ENCODE measurements at regions not wholly inside any gene's neighbourhood (a gene's known extent, or its start where the extent isn't known, plus 50 kb on each side); places are given as distances from the start of the nearest gene placed in this dataset.

- H4K20me1 ChIP-seq (ENCODE audit: insufficient read depth), result no peaks in the 10 kb centered on the region
- no peak overlapping the region for H3K4me3 ChIP-seq
- CTCF ChIA-PET, result no interaction called here
- no peak overlapping the region for H3K4me2 ChIP-seq
- H3K79me2 ChIP-seq (ENCODE audit: low read depth), result no peaks in the 10 kb centered on the region
- H3K4me1 ChIP-seq (replicated peaks; ENCODE audit: insufficient read depth), result no peaks in the 10 kb centered on the region
- intact Hi-C loops (cut with micrococcal nuclease; ENCODE audit: unreplicated experiment), result no loop called here
- no peaks in the 10 kb centered on the region for H3K9me2 ChIP-seq (ENCODE audit: insufficient read depth)
- POLR2A ChIA-PET (ENCODE audit: unreplicated experiment), result no interaction called here
- DNase-seq, result no peak
- TF ChIP-seq EZH2 (IDR thresholded peaks at IDR 0.05; ENCODE audit: low read depth) (no peak), CTCF (conservative IDR thresholded peaks at IDR 0.05) (no peak)
- H2AFZ ChIP-seq, result no peak overlapping the region
- no peaks in the 10 kb centered on the region for H3F3A ChIP-seq (ENCODE audit: insufficient read depth, low read depth)
- no peaks in the 10 kb centered on the region for H3K36me3 ChIP-seq (ENCODE audit: low read depth)
- H3K9me3 ChIP-seq (ENCODE audit: insufficient read depth, low read depth), result no peaks in the 10 kb centered on the region
- no peak overlapping the region for H3K27ac ChIP-seq
- H3K27me3 ChIP-seq (ENCODE audit: insufficient read depth, low read depth), result no peaks in the 10 kb centered on the region
- BruUV-seq (replicated peaks), result no TSS peak
Measured at GRCh38 chr5:155504606-155505005, 491.1 kb downstream of the KIF4B start.

GRCh38 chr5:155507363-155507762 is 493.8 kb downstream of the KIF4B start:
- no peaks in the 10 kb centered on the region for H4K20me1 ChIP-seq (ENCODE audit: insufficient read depth)
- no peaks in the 10 kb centered on the region for H3K9me2 ChIP-seq (ENCODE audit: insufficient read depth)

GRCh38 chr5:155508673-155509072 is 495.1 kb downstream of the KIF4B start:
- Histone ChIP-seq H3K27ac (no peak overlapping the region), H3K4me3 (no peak overlapping the region), H4K20me1 (ENCODE audit: insufficient read depth) (no peaks in the 10 kb centered on the region), H3K9me2 (ENCODE audit: insufficient read depth) (no peaks in the 10 kb centered on the region), H3K79me2 (ENCODE audit: low read depth) (no peaks in the 10 kb centered on the region), H3K36me3 (ENCODE audit: low read depth) (no peaks in the 10 kb centered on the region), H2AFZ (no peak overlapping the region), H3K4me1 (replicated peaks; ENCODE audit: insufficient read depth) (no peaks in the 10 kb centered on the region), H3K4me2 (no peak overlapping the region), H3K27me3 (ENCODE audit: insufficient read depth, low read depth) (no peaks in the 10 kb centered on the region), H3F3A (ENCODE audit: insufficient read depth, low read depth) (no peaks in the 10 kb centered on the region), H3K9me3 (ENCODE audit: insufficient read depth, low read depth) (no peaks in the 10 kb centered on the region)
- BruUV-seq (replicated peaks), result no TSS peak
- POLR2A ChIA-PET (ENCODE audit: unreplicated experiment), result no interaction called here
- DNase-seq, result no peak
- CTCF ChIA-PET, result no interaction called here
- TF ChIP-seq CTCF (conservative IDR thresholded peaks at IDR 0.05) (no peak), EZH2 (IDR thresholded peaks at IDR 0.05; ENCODE audit: low read depth) (no peak)
- intact Hi-C loops (cut with micrococcal nuclease; ENCODE audit: unreplicated experiment), result no loop called here

More at GRCh38 chr5:155507363-155507762, 493.8 kb downstream of the KIF4B start:
- BruUV-seq (replicated peaks), result no TSS peak
- Histone ChIP-seq H3K27ac (no peak overlapping the region), H3K4me2 (no peak overlapping the region), H3K4me1 (replicated peaks; ENCODE audit: insufficient read depth) (no peaks in the 10 kb centered on the region), H3K79me2 (ENCODE audit: low read depth) (no peaks in the 10 kb centered on the region), H3K36me3 (ENCODE audit: low read depth) (no peaks in the 10 kb centered on the region), H3F3A (ENCODE audit: insufficient read depth, low read depth) (no peaks in the 10 kb centered on the region), H3K27me3 (ENCODE audit: insufficient read depth, low read depth) (no peaks in the 10 kb centered on the region), H3K9me3 (ENCODE audit: insufficient read depth, low read depth) (no peaks in the 10 kb centered on the region), H3K4me3 (no peak overlapping the region), H2AFZ (no peak overlapping the region)
- POLR2A ChIA-PET (ENCODE audit: unreplicated experiment), result no interaction called here
- no peak for DNase-seq
- intact Hi-C loops (cut with micrococcal nuclease; ENCODE audit: unreplicated experiment), result no loop called here
- TF ChIP-seq CTCF (conservative IDR thresholded peaks at IDR 0.05), result no peak
- TF ChIP-seq EZH2 (IDR thresholded peaks at IDR 0.05; ENCODE audit: low read depth), result no peak
- CTCF ChIA-PET, result no interaction called here

Data from PC-9 (cell line).